H1 (cell line): ENCODE measurements at regions not wholly inside any gene's neighbourhood (a gene's known extent, or its start where the extent isn't known, plus 50 kb on each side); places are given as distances from the start of the nearest gene placed in this dataset.

Experiments
- CTCF ChIA-PET: fragments of 300-600 bp; sonication (Branson Sonifier 250); formaldehyde crosslinking; loops from one replicate; lab custom pipeline; 2021; ENCODE audit not compliant: partially characterized antibody; lab: Charles Lee
- POLR2A ChIA-PET: fragments of 300-600 bp; sonication (Branson Sonifier 250); formaldehyde crosslinking; loops from one replicate; lab custom pipeline; 2021; ENCODE audit warnings: inconsistent platforms; ENCODE audit not compliant: partially characterized antibody; lab: Charles Lee
- DNase-seq, 2 experiments: peaks; one replicate each; pipeline versions ENCODE4 v3.0.0 to v3.0.0-alpha.2; 2010 to 2022; ENCODE audit warnings: low spot score in 2 of 2, low read depth in 1 of 2, mixed read lengths in 1 of 2
- FAIRE-seq: peaks from 2 replicates; lab custom pipeline; 2011; peaks lifted over from hg19 to GRCh38; lab: Jason Lieb, UNC
- H2AFZ ChIP-seq: 2 replicates; pipeline ENCODE4 v1.8.1; 2012; ENCODE audit warnings: low read length, inconsistent platforms
- H2AK5ac ChIP-seq: 2 replicates; pipeline ENCODE4 v1.6.1; 2013; ENCODE audit warnings: low read depth, low read length
- H2BK120ac ChIP-seq: replicated peaks from 2 replicates; pipeline ENCODE3; 2013; ENCODE audit warnings: low read depth, low read length, inconsistent platforms
- H2BK12ac ChIP-seq: 2 replicates; pipeline ENCODE4 v1.6.1; 2013; ENCODE audit warnings: low read depth, low read length
- H2BK15ac ChIP-seq: 2 replicates; pipeline ENCODE4 v1.6.1; 2013; ENCODE audit warnings: low read length
- H2BK20ac ChIP-seq: 2 replicates; pipeline ENCODE4 v1.6.1; 2013; ENCODE audit warnings: low read length
- H2BK5ac ChIP-seq: 2 replicates; pipeline ENCODE4 v1.6.1; 2013; ENCODE audit warnings: low read depth, low read length
- H3K14ac ChIP-seq: 2 replicates; pipeline ENCODE4 v1.6.1; 2013; ENCODE audit warnings: inconsistent platforms; ENCODE audit not compliant: insufficient read length
- H3K18ac ChIP-seq: 2 replicates; pipeline ENCODE4 v1.6.1; 2013; ENCODE audit warnings: low read length; ENCODE audit errors: extremely low read depth
- H3K23ac ChIP-seq: 2 replicates; pipeline ENCODE4 v1.6.1; 2013; ENCODE audit warnings: inconsistent platforms; ENCODE audit not compliant: insufficient read length
- H3K23me2 ChIP-seq: 2 replicates; pipeline ENCODE4 v1.6.1; 2013; ENCODE audit warnings: low read depth, low read length
- H3K27ac ChIP-seq: 2 replicates; pipeline ENCODE4 v1.6.1; 2011; ENCODE audit warnings: low read depth, low read length, inconsistent platforms
- H3K27me3 ChIP-seq, 4 experiments: replicated peaks in 1 of 4; 1 replicate in 1 of 4; 2 replicates in 3 of 4; pipeline versions ENCODE4 v1.6.1 to v1.8.1; 2011 to 2013; ENCODE audit warnings: low read length in 3 of 4, mild to moderate bottlenecking in 3 of 4, inconsistent platforms in 2 of 4, mixed read lengths in 2 of 4, moderate library complexity in 1 of 4; ENCODE audit not compliant: control insufficient read depth in 3 of 4, insufficient read depth in 3 of 4; ENCODE audit errors: extremely low read depth in 1 of 4
- H3K36me3 ChIP-seq, 4 experiments: 2 replicates each; pipeline versions ENCODE4 v1.6.1 to v1.8.1; 2011 to 2013; ENCODE audit warnings: mild to moderate bottlenecking in 4 of 4, low read length in 3 of 4, moderate library complexity in 2 of 4, control low read depth in 1 of 4, inconsistent platforms in 1 of 4; ENCODE audit not compliant: insufficient read depth in 4 of 4, control insufficient read depth in 2 of 4
- H3K4ac ChIP-seq: replicated peaks from 2 replicates; pipeline ENCODE3; 2013; ENCODE audit warnings: low read length, low read depth, mixed read lengths, inconsistent platforms; ENCODE audit not compliant: insufficient read length
- H3K4me1 ChIP-seq, 4 experiments: replicated peaks in 1 of 4; 1 replicate in 1 of 4; 2 replicates in 3 of 4; pipeline versions ENCODE4 v1.6.1 to v1.8.1; 2011 to 2013; ENCODE audit warnings: low read length in 3 of 4, inconsistent platforms in 2 of 4, mixed read lengths in 1 of 4; ENCODE audit not compliant: insufficient read depth in 4 of 4, control insufficient read depth in 3 of 4
- H3K4me2 ChIP-seq, 2 experiments: 2 replicates each; pipeline versions ENCODE4 v1.6.1 to v1.8.1; 2011 to 2013; ENCODE audit warnings: low read depth in 2 of 2, low read length in 2 of 2, control low read depth in 1 of 2, inconsistent platforms in 1 of 2, mild to moderate bottlenecking in 1 of 2; ENCODE audit not compliant: insufficient read depth in 1 of 2
- H3K4me3 ChIP-seq, 4 experiments: fragments of 200-600, 300-600 bp in 1 of 4; sonication (generic), shearing (Covaris generic), sonication (Bioruptor Twin) in 1 of 4; 2 replicates each; pipeline versions ENCODE4 v1.5.1 to v1.8.1; 2011 to 2016; ENCODE audit warnings: low read length in 4 of 4, low read depth in 3 of 4, control low read depth in 2 of 4, inconsistent platforms in 2 of 4, mild to moderate bottlenecking in 2 of 4, mixed read lengths in 1 of 4, moderate library complexity in 1 of 4; ENCODE audit not compliant: insufficient read depth in 2 of 4; ENCODE audit errors: extremely low read depth in 1 of 4
- H3K56ac ChIP-seq: replicated peaks from 2 replicates; pipeline ENCODE3; 2013; ENCODE audit warnings: low read depth, mild to moderate bottlenecking, mixed read lengths, low read length, inconsistent platforms; ENCODE audit not compliant: insufficient read length
- H3K79me1 ChIP-seq: 2 replicates; pipeline ENCODE4 v1.6.1; 2013; ENCODE audit warnings: low read depth, low read length, control low read depth
- H3K79me2 ChIP-seq, 2 experiments: 2 replicates each; pipeline versions ENCODE4 v1.6.1 to v1.8.1; 2012 to 2013; ENCODE audit warnings: low read length in 2 of 2, mild to moderate bottlenecking in 2 of 2, inconsistent platforms in 1 of 2; ENCODE audit not compliant: insufficient read depth in 2 of 2, control insufficient read depth in 1 of 2
- H3K9ac ChIP-seq, 4 experiments: replicated peaks in 1 of 4; 1 replicate in 1 of 4; 2 replicates in 3 of 4; pipeline versions ENCODE4 v1.6.1 to v1.8.1; 2011 to 2013; ENCODE audit warnings: low read depth in 3 of 4, low read length in 3 of 4, control low read depth in 2 of 4, mild to moderate bottlenecking in 2 of 4, moderate library complexity in 2 of 4, inconsistent platforms in 1 of 4; ENCODE audit errors: extremely low read depth in 1 of 4
- H3K9me3 ChIP-seq, 2 experiments: 2 replicates each; pipeline versions ENCODE4 v1.6.1 to v1.8.1; 2012 to 2013; ENCODE audit warnings: mild to moderate bottlenecking in 2 of 2, moderate library complexity in 2 of 2, control low read depth in 1 of 2, inconsistent platforms in 1 of 2, low read depth in 1 of 2, low read length in 1 of 2, mixed read lengths in 1 of 2; ENCODE audit not compliant: insufficient read depth in 2 of 2
- H4K20me1 ChIP-seq, 2 experiments: replicated peaks in 1 of 2; 2 replicates each; pipeline versions ENCODE3 to v1.8.1; 2011 to 2013; ENCODE audit warnings: inconsistent platforms in 2 of 2, low read length in 2 of 2, mild to moderate bottlenecking in 1 of 2; ENCODE audit not compliant: insufficient read depth in 2 of 2, control insufficient read depth in 1 of 2
- H4K5ac ChIP-seq: 2 replicates; pipeline ENCODE4 v1.6.1; 2013; ENCODE audit warnings: low read length, low read depth, mixed read lengths, inconsistent platforms; ENCODE audit not compliant: insufficient read length
- H4K8ac ChIP-seq: 2 replicates; pipeline ENCODE4 v1.8.0; 2013; ENCODE audit warnings: mild to moderate bottlenecking, moderate library complexity, low read length, inconsistent platforms; ENCODE audit not compliant: insufficient read depth; ENCODE audit errors: extremely low read depth
- H4K91ac ChIP-seq: replicated peaks from 2 replicates; pipeline ENCODE3; 2013; ENCODE audit warnings: low read length, mixed read lengths, inconsistent platforms; ENCODE audit not compliant: insufficient read length
- MAFK ChIP-seq: IDR thresholded peaks from 2 replicates; pipeline ENCODE4 v1.6.1; 2012; ENCODE audit warnings: low read depth, mild to moderate bottlenecking, improper control_type of control experiment, low read length
- SAP30 ChIP-seq: fragments of 300-600 bp; sonication (generic); IDR thresholded peaks from 2 replicates; pipeline ENCODE4 v1.7.1; 2012; ENCODE audit warnings: low read length, moderate library complexity, mild to moderate bottlenecking, inconsistent platforms; ENCODE audit not compliant: insufficient read depth, insufficient replicate concordance
- WGBS, 2 experiments: shearing (Covaris generic) in 1 of 2; methylation state at CpG; one replicate each; pipeline versions ENCODE4 v1.1.6 to v1.1.7; 2013 to 2015; ENCODE audit warnings: low lambda C conversion rate in 2 of 2, mixed read lengths in 2 of 2, inconsistent platforms in 1 of 2, low coverage in 1 of 2, missing lambda C conversion rate in 1 of 2; ENCODE audit not compliant: insufficient replicate concordance in 2 of 2, insufficient coverage in 1 of 2, insufficient read length in 1 of 2; ENCODE audit errors: extremely low coverage in 1 of 2, missing lambda C conversion rate in 1 of 2; 5-methylcytosine and 5-hydroxymethylcytosine counted together

- Histone ChIP-seq H4K20me1 (no peaks in the 10 kb centered on the region), H3K23ac (no peak overlapping the region), H2BK15ac (no peak overlapping the region), H3K4me2 (no peak overlapping the region), H3K18ac (no peak overlapping the region), H3K4me1 (no peaks in the 10 kb centered on the region), H2BK120ac (no peak overlapping the region), H4K91ac (no peak overlapping the region), H2AFZ (no peak overlapping the region), H3K56ac (no peak overlapping the region), H4K8ac (no peak overlapping the region), H3K9ac (no peak overlapping the region), H3K79me1 (no peaks in the 10 kb centered on the region), H2BK5ac (no peak overlapping the region), H3K14ac (no peak overlapping the region), H3K4me3 (no peak overlapping the region), H3K23me2 (no peaks in the 10 kb centered on the region; the same call in 1 of the 2 replicates), H3K36me3 (no peaks in the 10 kb centered on the region; a peak in 1 of 8 replicates), H4K5ac (no peak overlapping the region), H2BK12ac (no peak overlapping the region), H3K27ac (no peak overlapping the region), H3K4ac (no peak overlapping the region), H2BK20ac (no peak overlapping the region), H3K79me2 (no peaks in the 10 kb centered on the region), H2AK5ac (no peak overlapping the region), H3K27me3 (no peaks in the 10 kb centered on the region), H3K9me3 (peaks cover 0 to 3% of the 10 kb centered on the region in 2 experiments; a peak in 1 of 4 replicates)
- FAIRE-seq: no peak
- TF ChIP-seq MAFK (peak; percentile 84; the same call in 1 of the 2 replicates), SAP30 (no peak)
- ChIA-PET CTCF (no interaction called here), POLR2A (no interaction called here)
- WGBS, 2 experiments: 95% methylated on average over 4 of the region's 4 CpGs; no CpG with 5 or more reads in 1 of the 2 experiments
- no peak for DNase-seq
These were observed 418.4 kb upstream of the DCN start for GRCh38 chr12:91601054-91601453.
